IPS-18a (cell line): ENCODE measurements at regions not wholly inside any gene's neighbourhood (a gene's known extent, or its start where the extent isn't known, plus 50 kb on each side); places are given as distances from the start of the nearest gene placed in this dataset.
"Not testable (repeated sequence)": the region's sequence is repeated elsewhere in the genome, so short reads cannot be mapped to it uniquely, and the experiment has no call there.

Experiments
- H3K27ac ChIP-seq: one replicate; pipeline ENCODE4 v1.5.1; 2013; ENCODE audit warnings: low read length
- H3K27me3 ChIP-seq: one replicate; pipeline ENCODE4 v1.6.1; 2013; ENCODE audit warnings: mild to moderate bottlenecking, low read length; ENCODE audit not compliant: control insufficient read depth, insufficient read depth
- H3K36me3 ChIP-seq: one replicate; pipeline ENCODE4 v1.6.1; 2013; ENCODE audit warnings: low read depth, low read length; ENCODE audit not compliant: control insufficient read depth
- H3K4me1 ChIP-seq: one replicate; pipeline ENCODE4 v1.6.1; 2013; ENCODE audit warnings: low read depth, low read length; ENCODE audit not compliant: control insufficient read depth
- H3K4me3 ChIP-seq: one replicate; pipeline ENCODE4 v1.5.1; 2013; ENCODE audit warnings: low read length
- H3K9ac ChIP-seq: one replicate; pipeline ENCODE4 v1.6.1; 2013; ENCODE audit warnings: mild to moderate bottlenecking, low read length, moderate library complexity
- H3K9me3 ChIP-seq: one replicate; pipeline ENCODE4 v1.6.1; 2013; ENCODE audit warnings: low read depth, low read length; ENCODE audit not compliant: control insufficient read depth

DNA sequence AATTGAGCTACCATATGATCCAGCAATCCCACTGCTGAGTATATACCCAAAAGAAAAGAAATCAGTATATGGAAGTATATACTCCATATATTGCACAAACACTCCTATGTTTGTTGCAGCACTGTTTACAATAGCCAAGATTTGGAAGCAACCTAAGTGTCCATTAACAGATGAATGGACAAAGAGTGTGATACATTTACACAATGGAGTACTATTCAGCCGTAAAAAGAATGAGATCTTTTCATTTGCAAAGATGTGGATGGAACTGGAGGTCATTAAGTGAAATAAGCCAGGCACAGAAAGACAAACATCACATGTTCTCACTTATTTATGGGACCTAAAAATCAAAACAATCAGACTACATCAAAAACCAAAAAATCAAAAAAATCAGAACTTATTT is 133.4 kb upstream of the ADCY1 start:
- H3K4me1 ChIP-seq, H3K27me3 ChIP-seq, H3K9me3 ChIP-seq, H3K4me3 ChIP-seq, H3K36me3 ChIP-seq, H3K9ac ChIP-seq, H3K27ac ChIP-seq: not testable (repeated sequence)

DNA sequence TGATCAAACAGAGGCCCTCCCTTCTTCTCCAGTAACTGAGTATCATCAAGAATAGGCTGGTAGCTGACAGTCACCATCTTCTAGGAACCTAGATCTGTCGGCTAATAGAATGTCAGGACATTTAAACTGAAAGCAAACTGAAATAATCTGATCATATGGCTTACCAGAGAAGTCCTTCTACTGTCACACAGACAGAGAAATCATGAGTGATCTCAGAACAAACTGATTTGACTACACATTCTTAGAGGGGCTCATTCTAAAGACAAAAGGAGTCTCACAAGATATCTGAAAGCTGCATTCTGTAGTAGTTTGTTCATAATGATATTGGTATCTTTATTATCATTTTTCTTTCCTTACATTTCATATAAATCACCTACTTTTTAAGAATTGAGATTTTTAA is 130.9 kb upstream of the ADCY1 start:
- H3K9ac ChIP-seq = no peak overlapping the region
- no peaks in the 10 kb centered on the region for H3K27me3 ChIP-seq
- no peak overlapping the region for H3K27ac ChIP-seq
- no peaks in the 10 kb centered on the region for H3K4me1 ChIP-seq
- no peaks in the 10 kb centered on the region for H3K36me3 ChIP-seq
- H3K4me3 ChIP-seq = no peak overlapping the region
- no peaks in the 10 kb centered on the region for H3K9me3 ChIP-seq

DNA sequence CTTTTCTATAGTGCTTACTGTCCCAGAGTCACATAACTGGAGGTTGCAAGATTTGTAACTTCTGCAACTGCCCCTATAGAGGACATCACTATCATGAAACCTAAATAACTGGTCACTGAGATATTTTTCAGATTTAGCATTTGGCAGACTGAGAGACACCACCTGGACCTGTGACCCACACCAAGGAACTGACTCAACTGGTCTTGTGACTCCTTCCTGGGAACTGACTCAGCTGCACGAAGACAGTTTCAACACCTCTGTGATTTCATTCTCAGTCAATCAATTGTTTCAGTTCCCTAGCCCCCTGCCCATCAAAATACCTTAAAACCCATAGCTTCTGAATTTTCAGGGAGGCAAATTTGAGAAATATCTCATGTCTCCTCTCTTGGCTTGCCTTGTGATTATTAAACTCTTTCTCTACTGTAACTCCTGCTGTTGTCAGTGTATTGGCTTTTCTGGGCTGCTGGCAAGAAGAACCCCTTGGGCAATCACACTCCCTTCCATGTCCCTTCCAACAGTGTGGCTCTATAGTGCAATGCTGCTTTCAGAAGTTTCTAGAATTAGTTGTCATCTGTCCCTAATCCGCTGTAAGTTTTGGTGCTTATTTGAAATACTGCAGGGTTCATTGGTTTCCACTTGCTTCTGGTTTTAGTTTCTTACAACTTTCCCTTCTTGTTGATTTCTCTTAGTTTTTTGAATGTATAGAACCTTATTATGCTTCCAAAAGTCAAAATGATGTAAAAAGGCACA is 127.8 kb upstream of the ADCY1 start:
- no peak overlapping the region for H3K27ac ChIP-seq
- no peaks in the 10 kb centered on the region for H3K36me3 ChIP-seq
- no peaks in the 10 kb centered on the region for H3K9me3 ChIP-seq
- no peaks in the 10 kb centered on the region for H3K4me1 ChIP-seq
- no peaks in the 10 kb centered on the region for H3K27me3 ChIP-seq
- H3K4me3 ChIP-seq = no peak overlapping the region
- H3K9ac ChIP-seq = no peak overlapping the region

DNA sequence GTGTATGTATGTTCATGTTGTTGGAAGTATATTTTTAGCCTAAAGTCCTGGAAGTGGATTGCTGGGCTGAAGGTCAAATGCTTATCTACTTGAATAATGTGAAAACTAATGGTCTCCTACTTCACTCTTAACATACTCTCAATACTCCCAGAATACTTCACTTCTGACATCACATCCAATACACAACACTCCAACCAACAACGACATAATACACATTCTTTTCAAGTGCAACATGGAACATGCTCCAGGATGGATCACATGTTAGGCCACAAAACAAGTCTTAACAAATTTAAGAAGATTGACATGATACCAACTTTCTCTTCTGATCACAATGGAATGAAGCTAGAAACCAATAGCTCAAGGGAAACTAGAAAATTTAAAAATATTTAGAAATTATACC is 126.9 kb upstream of the ADCY1 start:
- H3K4me1 ChIP-seq = no peaks in the 10 kb centered on the region
- no peaks in the 10 kb centered on the region for H3K27me3 ChIP-seq
- no peak overlapping the region for H3K4me3 ChIP-seq
- no peaks in the 10 kb centered on the region for H3K9me3 ChIP-seq
- H3K36me3 ChIP-seq = no peaks in the 10 kb centered on the region
- no peak overlapping the region for H3K27ac ChIP-seq
- no peak overlapping the region for H3K9ac ChIP-seq

DNA sequence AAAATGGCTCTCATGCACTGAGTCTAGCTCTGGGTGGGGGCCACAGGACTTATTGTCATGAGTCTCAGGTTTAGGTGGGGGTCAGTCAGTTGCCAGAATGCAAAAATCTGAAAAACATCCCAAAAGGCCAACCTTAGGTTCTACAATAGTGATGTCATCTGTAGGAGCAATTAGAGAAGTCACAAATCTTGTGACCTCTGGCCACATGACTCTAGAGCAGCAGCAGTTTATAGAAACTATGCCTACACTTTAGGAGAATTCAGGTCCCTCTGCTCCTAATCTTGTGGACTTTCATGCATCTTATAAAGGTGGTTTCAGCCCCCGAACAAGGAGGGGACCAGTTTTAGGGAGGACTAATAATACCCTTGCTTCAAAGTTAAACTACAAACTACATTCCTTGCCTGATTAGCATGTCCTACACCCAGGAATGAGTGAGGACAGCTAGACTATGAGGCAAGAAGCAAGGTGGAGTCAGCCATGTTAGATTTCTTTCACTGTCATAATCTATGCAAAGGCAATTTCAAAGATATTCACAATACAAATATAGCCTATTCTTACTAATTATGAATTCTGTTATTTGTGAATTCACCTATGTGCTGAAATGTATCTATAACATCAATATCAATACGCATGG is 123.5 kb upstream of the ADCY1 start:
- no peaks in the 10 kb centered on the region for H3K36me3 ChIP-seq

DNA sequence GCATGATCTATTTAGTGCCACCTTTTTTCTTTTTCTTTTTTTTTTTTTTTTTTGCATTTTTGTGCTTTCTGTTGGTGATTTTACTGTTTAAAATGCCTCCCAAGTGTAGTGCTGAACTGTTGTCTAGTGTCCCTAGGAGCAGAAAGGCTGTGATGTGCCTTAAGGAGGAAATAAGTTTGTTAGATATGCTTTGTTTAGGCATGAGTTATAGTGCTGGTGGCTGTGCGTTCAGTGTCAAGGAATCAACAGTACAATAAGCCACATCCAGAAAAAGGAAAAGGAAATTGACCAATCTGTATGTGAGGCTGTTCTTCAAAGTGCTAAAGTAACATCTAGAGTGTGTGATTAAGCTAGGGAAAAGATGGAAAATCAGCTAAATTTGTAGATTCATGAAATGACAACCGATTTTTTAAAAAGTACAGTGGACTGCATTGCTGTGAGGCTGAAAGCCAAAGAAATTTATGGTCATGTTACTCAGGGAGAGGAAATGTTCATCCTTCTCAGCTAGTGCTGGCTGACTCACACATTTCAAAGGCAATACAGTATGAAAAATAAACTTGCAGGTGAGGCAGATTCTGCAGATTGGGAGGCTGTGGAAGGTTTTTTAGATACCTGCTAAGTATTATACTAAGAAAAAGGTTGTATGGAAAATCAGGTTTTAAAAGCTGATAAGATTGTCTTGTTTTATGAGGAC is 122.7 kb upstream of the ADCY1 start:
- no peak overlapping the region for H3K27ac ChIP-seq
- H3K36me3 ChIP-seq = no peaks in the 10 kb centered on the region
- no peak overlapping the region for H3K4me3 ChIP-seq
- H3K4me1 ChIP-seq = no peaks in the 10 kb centered on the region
- H3K9me3 ChIP-seq = no peaks in the 10 kb centered on the region
- H3K27me3 ChIP-seq = no peaks in the 10 kb centered on the region
- H3K9ac ChIP-seq = no peak overlapping the region

More for the DNA sequence above, 123.5 kb upstream of the ADCY1 start:
- Histone ChIP-seq H3K27ac (no peak overlapping the region), H3K4me1 (no peaks in the 10 kb centered on the region), H3K4me3 (no peak overlapping the region), H3K9ac (no peak overlapping the region), H3K27me3 (no peaks in the 10 kb centered on the region), H3K9me3 (no peaks in the 10 kb centered on the region)

DNA sequence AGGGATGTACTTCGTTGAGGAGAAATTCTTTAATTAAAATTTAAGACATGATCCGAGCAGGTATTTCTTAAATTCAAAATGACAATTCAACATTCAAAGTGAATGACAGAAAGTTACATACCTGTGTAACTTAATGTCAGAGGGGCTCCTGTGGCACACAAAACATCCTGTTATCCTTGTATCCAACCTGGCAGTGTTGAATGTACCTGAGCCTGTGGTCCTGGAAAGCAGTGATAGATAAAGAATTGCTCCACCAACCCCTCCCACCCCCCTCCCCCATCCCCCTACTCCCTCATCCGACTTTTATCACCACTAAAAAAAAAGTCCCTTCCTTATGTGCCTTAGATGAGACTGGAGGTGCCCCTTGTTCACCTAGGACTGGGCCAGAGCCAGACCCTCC is 119.4 kb upstream of the ADCY1 start:
- no peaks in the 10 kb centered on the region for H3K4me1 ChIP-seq
- no peaks in the 10 kb centered on the region for H3K9me3 ChIP-seq
- no peaks in the 10 kb centered on the region for H3K27me3 ChIP-seq
- H3K36me3 ChIP-seq = no peaks in the 10 kb centered on the region
- no peak overlapping the region for H3K9ac ChIP-seq
- no peak overlapping the region for H3K4me3 ChIP-seq
- H3K27ac ChIP-seq = no peak overlapping the region

DNA sequence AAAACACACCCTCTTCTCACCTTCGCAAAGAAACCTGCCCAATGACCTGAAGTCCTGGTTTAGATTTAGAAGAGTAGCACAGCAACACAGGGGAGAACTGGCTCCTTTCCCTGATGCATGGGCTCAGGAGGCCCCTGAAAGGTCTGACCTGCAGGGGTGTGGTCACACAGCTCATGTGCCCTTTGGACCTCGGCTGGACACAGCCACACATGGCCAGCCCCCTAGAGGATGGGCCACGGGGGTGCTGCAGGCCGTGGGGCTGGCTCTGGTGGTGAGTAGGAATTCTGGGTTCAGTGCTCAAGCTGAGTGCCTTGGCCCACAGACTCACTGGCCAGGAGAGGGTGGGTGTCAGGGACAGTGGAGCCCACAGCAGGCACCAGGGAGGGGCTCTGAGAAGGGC is 118.5 kb upstream of the ADCY1 start:
- Histone ChIP-seq H3K4me1 (no peaks in the 10 kb centered on the region), H3K27ac (no peak overlapping the region), H3K9me3 (no peaks in the 10 kb centered on the region), H3K4me3 (no peak overlapping the region), H3K27me3 (no peaks in the 10 kb centered on the region), H3K36me3 (no peaks in the 10 kb centered on the region), H3K9ac (no peak overlapping the region)

DNA sequence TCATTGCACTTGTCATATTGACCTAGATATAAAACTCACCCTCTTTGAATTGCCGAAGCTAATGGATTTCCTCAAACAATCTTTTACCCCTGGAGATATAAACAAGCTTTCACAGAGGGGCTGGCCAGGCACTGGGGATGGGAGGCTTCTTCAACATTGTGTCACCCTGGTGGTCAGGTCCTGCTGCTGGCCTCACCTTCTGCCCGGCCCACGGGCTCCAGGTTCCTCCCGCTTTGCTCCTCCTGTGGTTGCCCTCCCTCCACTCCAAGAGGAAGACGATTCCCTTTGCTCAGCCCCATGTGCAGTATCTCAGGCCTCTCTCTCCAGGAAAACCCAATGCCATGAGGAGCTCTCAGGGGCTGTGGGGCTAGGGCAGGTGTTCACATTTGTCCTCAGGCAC is 118.1 kb upstream of the ADCY1 start:
- Histone ChIP-seq H3K27ac (no peak overlapping the region), H3K9ac (no peak overlapping the region), H3K27me3 (no peaks in the 10 kb centered on the region), H3K9me3 (no peaks in the 10 kb centered on the region), H3K4me3 (no peak overlapping the region), H3K36me3 (no peaks in the 10 kb centered on the region), H3K4me1 (no peaks in the 10 kb centered on the region)

DNA sequence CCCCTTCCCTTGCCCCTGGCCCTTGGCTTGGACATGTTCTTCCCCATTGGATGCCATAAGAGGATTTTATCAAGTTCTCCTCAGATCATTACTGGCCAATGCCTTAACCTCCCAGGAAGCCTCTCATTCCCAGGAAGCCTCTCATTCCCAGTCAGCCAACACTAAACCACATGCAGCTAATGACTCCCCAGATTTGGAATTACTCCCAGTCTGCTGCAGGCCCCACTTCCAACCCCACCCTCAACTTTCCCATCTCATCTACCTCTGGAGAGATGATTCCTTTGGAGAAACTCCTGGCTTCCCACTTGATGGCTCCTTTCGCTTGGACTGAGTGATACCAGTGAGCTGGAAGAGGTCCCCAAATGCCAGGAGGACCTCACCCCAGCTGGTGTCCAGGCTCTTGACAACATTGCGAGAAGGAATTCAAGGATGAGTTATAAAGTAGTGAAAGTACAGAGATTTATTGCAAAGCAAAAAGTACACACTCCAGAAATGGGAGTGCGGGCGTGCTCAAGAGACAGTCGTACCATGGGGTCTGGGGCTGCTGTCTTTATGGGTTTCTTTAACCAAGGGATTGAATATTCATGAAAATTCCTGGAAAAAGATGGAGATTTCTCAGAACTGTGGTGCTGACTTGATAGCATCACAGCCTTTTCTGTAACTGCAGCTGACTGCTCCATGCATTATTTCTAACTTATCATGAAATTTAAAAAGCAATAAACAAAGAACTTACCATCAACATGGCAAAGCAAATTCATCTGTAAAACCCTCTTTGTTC is 117.2 kb upstream of the ADCY1 start:
- Histone ChIP-seq H3K9me3 (no peaks in the 10 kb centered on the region), H3K4me1 (no peaks in the 10 kb centered on the region)

DNA sequence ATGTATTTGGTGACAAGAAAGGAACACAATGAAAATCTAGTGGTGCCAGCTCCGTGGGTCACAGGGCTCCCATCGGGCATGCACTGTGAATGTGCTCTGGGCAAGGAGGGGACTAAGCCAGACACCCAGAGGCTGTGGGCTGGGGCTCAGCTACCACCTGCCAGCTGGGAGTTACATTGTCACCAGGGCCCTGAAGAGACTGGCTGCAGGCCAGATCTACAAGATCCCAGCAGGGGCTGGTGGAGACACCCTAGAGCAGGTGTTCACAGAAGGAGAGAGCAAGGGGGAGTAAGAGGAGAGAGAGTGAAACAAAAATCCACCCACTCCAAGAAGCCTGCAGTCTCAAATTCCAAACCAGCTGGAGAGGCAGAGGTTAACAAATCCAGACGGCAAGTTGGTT is 116.6 kb upstream of the ADCY1 start:
- no peaks in the 10 kb centered on the region for H3K36me3 ChIP-seq
- H3K27ac ChIP-seq = no peak overlapping the region
- no peaks in the 10 kb centered on the region for H3K27me3 ChIP-seq
- no peak overlapping the region for H3K4me3 ChIP-seq
- H3K4me1 ChIP-seq = no peaks in the 10 kb centered on the region
- H3K9me3 ChIP-seq = no peaks in the 10 kb centered on the region
- H3K9ac ChIP-seq = no peak overlapping the region

More for the DNA sequence above, 117.2 kb upstream of the ADCY1 start:
- Histone ChIP-seq H3K27ac (no peak overlapping the region), H3K4me3 (no peak overlapping the region), H3K36me3 (no peaks in the 10 kb centered on the region), H3K27me3 (no peaks in the 10 kb centered on the region), H3K9ac (no peak overlapping the region)
